ENCODE measurements at regions not wholly inside any gene's neighbourhood (a gene's known extent, or its start where the extent isn't known, plus 50 kb on each side); places are given as distances from the start of the nearest gene placed in this dataset.

DNA sequence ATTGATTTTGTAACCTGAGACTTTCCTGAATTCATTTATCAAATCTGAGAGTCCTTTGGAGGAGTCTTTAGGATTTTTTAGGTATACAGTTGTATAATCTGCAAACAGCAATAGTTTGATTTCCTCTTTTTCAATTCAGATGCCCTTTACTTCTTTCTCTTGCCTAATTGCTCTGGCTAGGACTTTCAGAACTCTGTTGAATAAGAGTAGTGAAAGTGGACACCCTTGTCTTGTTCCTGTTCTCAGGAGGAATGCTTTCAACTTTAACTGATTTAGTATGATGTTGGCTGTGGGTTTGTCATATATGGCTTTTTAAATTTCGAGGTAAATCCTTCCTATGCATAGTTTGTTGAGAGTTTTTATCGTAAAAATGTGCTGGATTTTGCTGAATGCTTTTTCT, 227.4 kb downstream of the CSNK2A3 start:
- DNase-seq (ENCODE audit: low read depth): no peak
- TF ChIP-seq, protein P1, sequence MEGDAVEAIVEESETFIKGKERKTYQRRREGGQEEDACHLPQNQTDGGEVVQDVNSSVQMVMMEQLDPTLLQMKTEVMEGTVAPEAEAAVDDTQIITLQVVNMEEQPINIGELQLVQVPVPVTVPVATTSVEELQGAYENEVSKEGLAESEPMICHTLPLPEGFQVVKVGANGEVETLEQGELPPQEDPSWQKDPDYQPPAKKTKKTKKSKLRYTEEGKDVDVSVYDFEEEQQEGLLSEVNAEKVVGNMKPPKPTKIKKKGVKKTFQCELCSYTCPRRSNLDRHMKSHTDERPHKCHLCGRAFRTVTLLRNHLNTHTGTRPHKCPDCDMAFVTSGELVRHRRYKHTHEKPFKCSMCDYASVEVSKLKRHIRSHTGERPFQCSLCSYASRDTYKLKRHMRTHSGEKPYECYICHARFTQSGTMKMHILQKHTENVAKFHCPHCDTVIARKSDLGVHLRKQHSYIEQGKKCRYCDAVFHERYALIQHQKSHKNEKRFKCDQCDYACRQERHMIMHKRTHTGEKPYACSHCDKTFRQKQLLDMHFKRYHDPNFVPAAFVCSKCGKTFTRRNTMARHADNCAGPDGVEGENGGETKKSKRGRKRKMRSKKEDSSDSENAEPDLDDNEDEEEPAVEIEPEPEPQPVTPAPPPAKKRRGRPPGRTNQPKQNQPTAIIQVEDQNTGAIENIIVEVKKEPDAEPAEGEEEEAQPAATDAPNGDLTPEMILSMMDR (IDR thresholded peaks at IDR 0.05; ENCODE audit: insufficient read depth, low read length): no peak
- H3K4me3 ChIP-seq (ENCODE audit: low read depth, low read length): no peak overlapping the region

DNA sequence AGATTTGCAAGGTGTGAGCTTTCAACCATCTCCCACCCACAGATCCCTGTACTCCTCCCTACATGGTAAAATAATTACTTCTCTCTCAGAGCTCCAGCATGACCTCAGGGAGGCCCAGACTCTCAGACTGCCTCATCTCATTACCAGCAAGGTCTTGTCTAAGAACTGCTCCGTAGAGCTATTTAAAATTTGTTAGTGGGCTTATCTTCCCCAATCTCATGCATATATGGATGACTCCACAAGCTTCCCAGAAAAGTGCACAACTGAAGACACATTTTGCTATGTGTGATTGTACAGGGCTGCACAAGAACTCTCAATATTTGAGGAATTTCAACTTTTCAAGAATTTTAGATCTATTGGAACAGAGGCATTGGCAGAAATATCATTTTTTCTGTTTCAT, 230.3 kb downstream of the CSNK2A3 start:
- TF ChIP-seq, protein P1 (IDR thresholded peaks at IDR 0.05; ENCODE audit: insufficient read depth, low read length): no peak
- no peak for DNase-seq (ENCODE audit: low read depth)
- no peak overlapping the region for H3K4me3 ChIP-seq (ENCODE audit: low read depth, low read length)

DNA sequence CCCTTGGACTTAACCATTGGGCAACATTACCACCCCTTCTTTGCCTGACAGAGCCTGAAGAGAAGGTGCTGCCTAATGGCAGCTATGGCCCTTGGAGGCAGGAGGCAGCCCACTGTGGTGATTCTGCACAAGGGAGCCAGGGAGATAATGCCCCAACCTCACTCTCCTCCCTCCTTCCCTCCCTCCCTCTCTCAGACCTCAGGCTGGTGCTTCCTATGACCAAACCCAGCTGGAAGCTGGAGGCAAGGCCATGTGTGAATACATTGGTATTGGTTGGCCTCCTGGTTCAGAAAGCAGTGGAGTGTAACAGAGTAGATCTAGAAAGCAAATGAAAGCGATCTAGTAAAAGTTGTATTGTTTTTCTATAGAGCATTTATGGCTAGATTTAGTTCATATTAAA, 233.1 kb downstream of the CSNK2A3 start:
- TF ChIP-seq, protein P1 (IDR thresholded peaks at IDR 0.05; ENCODE audit: insufficient read depth, low read length): no peak
- DNase-seq (ENCODE audit: low read depth): no peak

DNA sequence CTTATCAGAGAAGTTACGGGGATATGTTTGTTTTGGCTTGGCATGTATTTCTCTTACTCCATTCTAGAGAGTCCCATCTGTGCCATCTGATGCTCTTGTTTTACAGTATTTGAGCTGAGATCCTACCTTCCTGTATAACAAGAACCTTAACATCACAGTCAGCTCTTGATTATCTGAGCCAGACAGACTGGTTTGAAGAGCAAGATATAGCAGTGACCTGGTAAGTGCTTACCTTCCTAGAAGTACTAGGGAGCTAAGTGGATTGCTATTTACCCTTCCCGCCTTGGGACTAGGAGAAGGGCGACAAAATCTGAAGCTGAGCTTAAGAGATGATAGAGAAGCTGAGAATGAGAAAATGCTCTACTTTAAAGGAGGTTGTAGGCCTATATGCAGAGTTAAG, 235.3 kb downstream of the CSNK2A3 start:
- TF ChIP-seq, protein P1 (IDR thresholded peaks at IDR 0.05; ENCODE audit: insufficient read depth, low read length): no peak
- DNase-seq (ENCODE audit: low read depth): no peak
- H3K4me3 ChIP-seq (ENCODE audit: low read depth, low read length): no peak overlapping the region

More for the DNA sequence above, 233.1 kb downstream of the CSNK2A3 start:
- H3K4me3 ChIP-seq (ENCODE audit: low read depth, low read length): no peak overlapping the region

DNA sequence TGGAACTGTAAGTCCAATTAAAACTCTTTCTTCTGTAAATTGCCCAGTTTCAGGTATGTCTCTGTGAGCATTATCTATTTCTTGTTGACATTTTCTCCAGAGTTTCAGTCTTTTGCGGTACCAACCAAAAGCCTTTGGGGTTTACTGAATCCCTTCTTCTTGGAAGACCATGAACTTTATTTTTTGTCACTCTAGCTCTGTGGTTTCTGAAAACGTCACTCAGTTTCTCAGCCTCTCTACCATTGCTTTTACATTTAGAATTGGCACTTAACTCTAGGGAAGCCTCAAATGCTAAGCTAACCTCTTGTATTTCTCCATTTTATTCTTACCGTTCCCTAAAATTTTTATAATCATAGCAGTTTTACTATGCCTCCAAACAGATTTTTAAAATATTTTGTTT, 237.6 kb downstream of the CSNK2A3 start:
- no peak overlapping the region for H3K4me3 ChIP-seq (ENCODE audit: low read depth, low read length)
- no peak for DNase-seq (ENCODE audit: low read depth)
- TF ChIP-seq, protein P1 (IDR thresholded peaks at IDR 0.05; ENCODE audit: insufficient read depth, low read length): no peak

DNA sequence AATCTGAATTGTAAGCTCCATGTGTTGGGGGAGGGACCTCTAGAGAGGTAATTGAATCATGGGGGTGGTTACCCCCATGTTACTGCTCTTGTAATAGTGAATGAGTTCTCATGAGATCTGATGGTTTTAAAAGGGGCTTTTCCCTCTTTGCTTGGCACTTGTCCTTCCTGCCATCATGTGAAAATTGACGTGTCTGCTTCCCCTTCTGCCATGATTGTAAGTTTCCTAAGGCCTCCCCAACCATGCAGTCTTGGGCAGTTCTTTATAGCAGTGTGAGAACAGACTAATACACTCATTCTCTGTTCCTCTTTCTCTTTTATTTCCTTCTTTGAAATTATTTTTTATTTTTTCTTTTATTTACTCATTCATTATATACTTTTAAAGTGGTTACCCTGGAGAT, 239.4 kb downstream of the CSNK2A3 start:
- no peak overlapping the region for H3K4me3 ChIP-seq (ENCODE audit: low read depth, low read length)
- TF ChIP-seq, protein P1 (IDR thresholded peaks at IDR 0.05; ENCODE audit: insufficient read depth, low read length): no peak
- DNase-seq (ENCODE audit: low read depth): no peak

DNA sequence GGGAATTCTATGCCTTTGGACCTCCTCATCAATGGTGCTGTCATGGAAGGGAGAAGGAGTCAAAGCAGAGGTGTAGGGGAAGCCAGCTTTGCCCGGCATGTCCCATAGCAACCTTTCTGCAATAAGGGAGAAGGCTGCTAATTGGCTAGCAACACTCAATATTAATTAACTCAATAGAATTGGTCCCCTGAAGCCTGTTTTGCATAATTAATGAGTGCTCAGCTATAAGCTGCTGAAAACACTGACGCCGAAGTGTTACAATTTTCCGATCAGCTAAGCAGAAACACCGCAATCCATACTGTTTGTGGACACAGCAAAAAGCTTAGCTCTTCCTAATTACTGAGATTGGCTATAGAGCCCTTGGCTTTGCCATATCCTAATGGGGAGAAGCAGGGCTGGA, 245.0 kb downstream of the CSNK2A3 start:
- no peak for DNase-seq (ENCODE audit: low read depth)
- TF ChIP-seq, protein P1 (IDR thresholded peaks at IDR 0.05; ENCODE audit: insufficient read depth, low read length): no peak
- no peak overlapping the region for H3K4me3 ChIP-seq (ENCODE audit: low read depth, low read length)
